ENCODE measurements at regions not wholly inside any gene's neighbourhood (a gene's known extent, or its start where the extent isn't known, plus 50 kb on each side); places are given as distances from the start of the nearest gene placed in this dataset.
A peak's percentile ranks its signal among the peaks of the same experiment; 100 is the strongest.

DNA sequence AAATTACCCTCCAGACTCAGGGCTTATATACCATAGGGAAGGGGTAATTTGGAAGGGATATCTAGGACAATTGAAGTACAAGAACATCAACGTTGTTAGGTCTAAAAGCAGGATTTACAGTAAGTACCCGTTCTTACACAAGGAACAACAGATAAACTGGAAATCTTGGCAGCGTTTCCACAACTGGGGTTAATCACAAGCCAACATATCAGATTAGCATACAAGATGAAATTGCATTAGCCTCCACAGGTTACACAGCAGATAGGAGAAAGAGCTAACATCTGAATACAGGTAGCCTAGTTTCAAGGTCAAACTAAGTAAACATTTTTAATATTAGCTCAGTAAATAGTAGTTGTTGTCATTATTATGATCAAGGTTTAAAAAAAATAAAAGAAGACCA is 1214.0 kb upstream of the PCDH20 start:
- TF ChIP-seq EZH2phosphoT487 (conservative IDR thresholded peaks at IDR 0.05; ENCODE audit: low read length) (no peak), CTCF (IDR thresholded peaks at IDR 0.05; ENCODE audit: insufficient read depth, low read length, poor library complexity, severe bottlenecking) (no peak)
- H3K4me2 ChIP-seq (ENCODE audit: low read depth, low read length, poor library complexity, severe bottlenecking) = no peak overlapping the region
- no peaks in the 10 kb centered on the region for H3K27me3 ChIP-seq (ENCODE audit: low read length)

DNA sequence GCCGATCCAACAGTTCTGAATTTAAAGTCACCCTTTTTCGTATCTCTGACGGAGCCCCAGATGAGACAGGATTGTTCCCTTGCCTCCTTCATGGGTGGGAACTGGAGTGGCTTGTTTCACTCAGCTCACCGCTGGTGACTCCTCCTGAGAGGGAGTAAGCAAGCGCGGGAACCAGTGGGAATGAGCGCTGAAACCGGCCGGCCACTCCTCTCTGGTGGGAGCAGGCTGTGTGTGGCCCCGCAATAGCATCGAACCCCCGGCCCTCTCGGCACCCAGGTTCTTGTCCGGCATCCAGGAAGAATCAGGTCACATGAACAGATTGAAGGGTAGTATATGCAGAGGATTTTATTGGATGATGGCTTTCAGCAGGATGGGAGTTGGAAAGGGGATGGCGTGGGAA is 1211.6 kb upstream of the PCDH20 start:
- Histone ChIP-seq H3F3A (ENCODE audit: insufficient read depth) (no peaks in the 10 kb centered on the region), H3K27ac (ENCODE audit: low read depth, low read length) (no peak overlapping the region), H3K9me2 (replicated peaks; ENCODE audit: insufficient read depth, low read length) (no peaks in the 10 kb centered on the region), H3K9ac (ENCODE audit: low read length) (no peak overlapping the region), H3K4me3 (ENCODE audit: insufficient read depth, low read length, poor library complexity, severe bottlenecking) (no peak overlapping the region), H3K79me2 (ENCODE audit: insufficient read depth, low read length) (no peaks in the 10 kb centered on the region), H4K20me1 (ENCODE audit: low read depth, low read length) (no peaks in the 10 kb centered on the region), H3K9me3 (ENCODE audit: insufficient read depth, low read length) (no peaks in the 10 kb centered on the region), H3K27me3 (ENCODE audit: low read length) (no peaks in the 10 kb centered on the region), H2AFZ (ENCODE audit: low read depth, low read length, severe bottlenecking) (no peak overlapping the region), H3K36me3 (ENCODE audit: low read length) (0 out of 2 replicates have a peak, but pooled peaks cover 2% of the 10 kb centered on the region), H3K4me2 (ENCODE audit: low read depth, low read length, poor library complexity, severe bottlenecking) (no peak overlapping the region)
- no peak for TF ChIP-seq EZH2phosphoT487 (conservative IDR thresholded peaks at IDR 0.05; ENCODE audit: low read length)

More for the DNA sequence above, 1214.0 kb upstream of the PCDH20 start:
- Histone ChIP-seq H3K36me3 (ENCODE audit: low read length) (0 out of 2 replicates have a peak, but pooled peaks cover 2% of the 10 kb centered on the region), H4K20me1 (ENCODE audit: low read depth, low read length) (no peaks in the 10 kb centered on the region), H3F3A (ENCODE audit: insufficient read depth) (no peaks in the 10 kb centered on the region), H3K9me3 (ENCODE audit: insufficient read depth, low read length) (no peaks in the 10 kb centered on the region), H3K79me2 (ENCODE audit: insufficient read depth, low read length) (no peaks in the 10 kb centered on the region), H2AFZ (ENCODE audit: low read depth, low read length, severe bottlenecking) (peak overlapping the region; percentile 29), H3K9ac (ENCODE audit: low read length) (no peak overlapping the region), H3K27ac (ENCODE audit: low read depth, low read length) (no peak overlapping the region), H3K4me3 (ENCODE audit: insufficient read depth, low read length, poor library complexity, severe bottlenecking) (no peak overlapping the region), H3K9me2 (replicated peaks; ENCODE audit: insufficient read depth, low read length) (no peaks in the 10 kb centered on the region)

DNA sequence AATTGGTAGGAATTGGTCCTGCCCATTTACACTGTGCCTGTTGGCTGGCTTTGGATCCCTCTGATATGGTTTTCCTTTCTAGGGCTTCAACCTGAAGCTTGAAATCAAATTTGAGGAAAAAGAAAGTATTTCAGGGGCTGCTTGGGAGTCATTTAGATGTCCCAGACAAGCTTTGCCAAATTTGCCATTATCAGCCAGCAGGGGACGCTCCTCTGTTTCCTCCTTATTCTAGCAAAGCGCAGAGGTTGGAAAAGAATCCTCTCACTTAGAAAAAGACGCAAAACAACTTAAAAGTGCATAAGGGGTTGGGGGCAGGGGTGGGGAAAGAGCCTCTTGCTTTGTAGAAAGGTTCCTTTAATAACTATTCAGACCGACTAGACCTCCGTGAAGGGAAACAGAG is 1211.1 kb upstream of the PCDH20 start:
- H4K20me1 ChIP-seq (ENCODE audit: low read depth, low read length) = no peaks in the 10 kb centered on the region
- H3F3A ChIP-seq (ENCODE audit: insufficient read depth) = no peaks in the 10 kb centered on the region
- no peak overlapping the region for H3K4me2 ChIP-seq (ENCODE audit: low read depth, low read length, poor library complexity, severe bottlenecking)
- H3K79me2 ChIP-seq (ENCODE audit: insufficient read depth, low read length) = no peaks in the 10 kb centered on the region
- TF ChIP-seq CTCF (IDR thresholded peaks at IDR 0.05; ENCODE audit: insufficient read depth, low read length, poor library complexity, severe bottlenecking) (peak; percentile 10), EZH2phosphoT487 (conservative IDR thresholded peaks at IDR 0.05; ENCODE audit: low read length) (no peak)
- H3K27ac ChIP-seq (ENCODE audit: low read depth, low read length) = no peak overlapping the region
- no peaks in the 10 kb centered on the region for H3K9me2 ChIP-seq (replicated peaks; ENCODE audit: insufficient read depth, low read length)
- no peaks in the 10 kb centered on the region for H3K9me3 ChIP-seq (ENCODE audit: insufficient read depth, low read length)
- no peak overlapping the region for H3K4me3 ChIP-seq (ENCODE audit: insufficient read depth, low read length, poor library complexity, severe bottlenecking)
- H3K27me3 ChIP-seq (ENCODE audit: low read length) = no peaks in the 10 kb centered on the region
- no peak overlapping the region for H3K9ac ChIP-seq (ENCODE audit: low read length)
- H3K36me3 ChIP-seq (ENCODE audit: low read length) = 0 out of 2 replicates have a peak, but pooled peaks cover 2% of the 10 kb centered on the region
- H2AFZ ChIP-seq (ENCODE audit: low read depth, low read length, severe bottlenecking) = no peak overlapping the region

DNA sequence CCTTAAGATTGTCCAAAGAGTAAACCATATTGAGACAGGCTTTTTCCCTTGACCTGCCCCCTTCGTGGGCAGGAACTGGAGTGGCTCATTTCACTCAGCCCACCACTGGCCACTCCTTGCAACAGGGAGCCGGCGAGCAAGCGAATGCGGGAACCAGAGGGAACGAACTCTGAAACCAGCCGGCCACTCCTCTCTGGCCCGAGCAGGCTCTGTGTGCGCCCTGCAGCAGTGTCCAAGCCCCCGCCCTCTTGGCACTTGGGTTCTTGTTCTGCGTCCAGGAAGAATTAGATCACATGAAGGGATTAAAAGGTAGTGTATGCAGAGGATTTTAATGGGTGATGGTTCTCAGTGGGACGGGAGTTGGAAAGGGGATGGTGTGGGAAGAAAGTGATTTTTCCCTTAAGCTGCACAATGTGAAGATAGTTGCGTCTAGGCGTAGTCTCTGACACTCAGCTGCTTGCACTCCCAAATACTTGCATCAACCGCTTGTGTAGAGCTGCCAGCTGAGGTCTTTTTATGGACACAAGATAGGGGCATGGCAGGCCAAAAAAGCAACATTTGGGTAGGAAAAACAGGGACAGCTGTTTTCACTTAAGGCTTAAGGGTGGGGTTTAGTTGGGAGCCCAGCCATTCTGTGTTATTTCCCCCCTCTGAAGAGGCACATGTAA is 1209.7 kb upstream of the PCDH20 start:
- H3F3A ChIP-seq (ENCODE audit: insufficient read depth) = no peaks in the 10 kb centered on the region
- H3K9ac ChIP-seq (ENCODE audit: low read length) = no peak overlapping the region
- H3K9me3 ChIP-seq (ENCODE audit: insufficient read depth, low read length) = no peaks in the 10 kb centered on the region
- no peaks in the 10 kb centered on the region for H3K9me2 ChIP-seq (replicated peaks; ENCODE audit: insufficient read depth, low read length)
- no peak overlapping the region for H3K27ac ChIP-seq (ENCODE audit: low read depth, low read length)
- TF ChIP-seq EZH2phosphoT487 (conservative IDR thresholded peaks at IDR 0.05; ENCODE audit: low read length) (no peak), CTCF (IDR thresholded peaks at IDR 0.05; ENCODE audit: insufficient read depth, low read length, poor library complexity, severe bottlenecking) (no peak)
- H3K27me3 ChIP-seq (ENCODE audit: low read length) = no peaks in the 10 kb centered on the region
- no peak overlapping the region for H3K4me3 ChIP-seq (ENCODE audit: insufficient read depth, low read length, poor library complexity, severe bottlenecking)
- no peaks in the 10 kb centered on the region for H4K20me1 ChIP-seq (ENCODE audit: low read depth, low read length)
- no peaks in the 10 kb centered on the region for H3K36me3 ChIP-seq (ENCODE audit: low read length)
- no peak overlapping the region for H3K4me2 ChIP-seq (ENCODE audit: low read depth, low read length, poor library complexity, severe bottlenecking)
- H3K79me2 ChIP-seq (ENCODE audit: insufficient read depth, low read length) = no peaks in the 10 kb centered on the region
- no peak overlapping the region for H2AFZ ChIP-seq (ENCODE audit: low read depth, low read length, severe bottlenecking)

Measured in SU-DHL-6 (cell line).